ENCODE measurements at regions not wholly inside any gene's neighbourhood (a gene's known extent, or its start where the extent isn't known, plus 50 kb on each side); places are given as distances from the start of the nearest gene placed in this dataset.

DNA sequence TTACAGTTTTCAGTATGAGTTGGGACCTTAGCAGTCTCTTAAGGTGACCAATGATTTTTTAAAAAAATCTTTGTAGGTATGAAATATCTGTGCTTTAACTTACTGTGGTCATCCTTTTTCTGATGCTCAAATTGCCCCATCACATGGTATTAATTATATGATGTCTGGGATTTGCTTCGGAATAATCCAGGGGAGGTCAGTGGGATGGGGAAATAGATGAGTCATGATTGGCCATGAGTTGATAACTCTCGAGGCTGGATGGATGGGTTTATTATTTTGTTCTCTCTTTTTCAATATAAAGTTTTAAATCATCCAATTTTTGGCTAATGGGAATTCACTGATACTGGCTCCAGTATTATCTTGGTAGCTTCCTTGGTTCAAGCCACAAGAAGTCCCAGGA lies 370.3 kb upstream of the TPM1 start:
- H3K27me3 Mint-ChIP-seq (ENCODE audit: low read depth), result no peaks in the 10 kb centered on the region
- H3K9me3 Mint-ChIP-seq, result peaks cover 8% of the 10 kb centered on the region; the same call in 1 of the 2 replicates
- ATAC-seq (no peak), DNase-seq (ENCODE audit: low spot score) (no peak)
- no peak overlapping the region for H3K4me3 Mint-ChIP-seq
- ChIA-PET CTCF (no interaction called here), POLR2A (no interaction called here)
- H3K36me3 Mint-ChIP-seq, result peaks cover 16% of the 10 kb centered on the region
- H3K4me1 Mint-ChIP-seq, result no peaks in the 10 kb centered on the region
- H3K27ac Mint-ChIP-seq, result no peak overlapping the region
- TF ChIP-seq, protein P1, sequence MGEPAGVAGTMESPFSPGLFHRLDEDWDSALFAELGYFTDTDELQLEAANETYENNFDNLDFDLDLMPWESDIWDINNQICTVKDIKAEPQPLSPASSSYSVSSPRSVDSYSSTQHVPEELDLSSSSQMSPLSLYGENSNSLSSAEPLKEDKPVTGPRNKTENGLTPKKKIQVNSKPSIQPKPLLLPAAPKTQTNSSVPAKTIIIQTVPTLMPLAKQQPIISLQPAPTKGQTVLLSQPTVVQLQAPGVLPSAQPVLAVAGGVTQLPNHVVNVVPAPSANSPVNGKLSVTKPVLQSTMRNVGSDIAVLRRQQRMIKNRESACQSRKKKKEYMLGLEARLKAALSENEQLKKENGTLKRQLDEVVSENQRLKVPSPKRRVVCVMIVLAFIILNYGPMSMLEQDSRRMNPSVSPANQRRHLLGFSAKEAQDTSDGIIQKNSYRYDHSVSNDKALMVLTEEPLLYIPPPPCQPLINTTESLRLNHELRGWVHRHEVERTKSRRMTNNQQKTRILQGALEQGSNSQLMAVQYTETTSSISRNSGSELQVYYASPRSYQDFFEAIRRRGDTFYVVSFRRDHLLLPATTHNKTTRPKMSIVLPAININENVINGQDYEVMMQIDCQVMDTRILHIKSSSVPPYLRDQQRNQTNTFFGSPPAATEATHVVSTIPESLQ (CRISPR knock-in tag; IDR thresholded peaks at IDR 0.05), result no peak
- TF ChIP-seq KAT7 (CRISPR knock-in tag; IDR thresholded peaks at IDR 0.05; ENCODE audit: borderline replicate concordance) (no peak), TCF7 (CRISPR knock-in tag; IDR thresholded peaks at IDR 0.05; ENCODE audit: low read depth) (no peak), ZNF423 (CRISPR knock-in tag; IDR thresholded peaks at IDR 0.05) (no peak), ETV6 (CRISPR knock-in tag; IDR thresholded peaks at IDR 0.05) (no peak), FOXP1 (CRISPR knock-in tag; IDR thresholded peaks at IDR 0.05; ENCODE audit: borderline replicate concordance) (no peak), SOX15 (CRISPR knock-in tag; IDR thresholded peaks at IDR 0.05) (no peak), ZNF138 (CRISPR knock-in tag; conservative IDR thresholded peaks at IDR 0.05) (no peak), TP53 (CRISPR knock-in tag; IDR thresholded peaks at IDR 0.05) (no peak), GABPB1 (CRISPR knock-in tag; IDR thresholded peaks at IDR 0.05) (no peak), NFYB (CRISPR knock-in tag; conservative IDR thresholded peaks at IDR 0.05; ENCODE audit: low read depth) (no peak), GTF2I (CRISPR knock-in tag; conservative IDR thresholded peaks at IDR 0.05) (no peak)
- TF ChIP-seq, protein P2, sequence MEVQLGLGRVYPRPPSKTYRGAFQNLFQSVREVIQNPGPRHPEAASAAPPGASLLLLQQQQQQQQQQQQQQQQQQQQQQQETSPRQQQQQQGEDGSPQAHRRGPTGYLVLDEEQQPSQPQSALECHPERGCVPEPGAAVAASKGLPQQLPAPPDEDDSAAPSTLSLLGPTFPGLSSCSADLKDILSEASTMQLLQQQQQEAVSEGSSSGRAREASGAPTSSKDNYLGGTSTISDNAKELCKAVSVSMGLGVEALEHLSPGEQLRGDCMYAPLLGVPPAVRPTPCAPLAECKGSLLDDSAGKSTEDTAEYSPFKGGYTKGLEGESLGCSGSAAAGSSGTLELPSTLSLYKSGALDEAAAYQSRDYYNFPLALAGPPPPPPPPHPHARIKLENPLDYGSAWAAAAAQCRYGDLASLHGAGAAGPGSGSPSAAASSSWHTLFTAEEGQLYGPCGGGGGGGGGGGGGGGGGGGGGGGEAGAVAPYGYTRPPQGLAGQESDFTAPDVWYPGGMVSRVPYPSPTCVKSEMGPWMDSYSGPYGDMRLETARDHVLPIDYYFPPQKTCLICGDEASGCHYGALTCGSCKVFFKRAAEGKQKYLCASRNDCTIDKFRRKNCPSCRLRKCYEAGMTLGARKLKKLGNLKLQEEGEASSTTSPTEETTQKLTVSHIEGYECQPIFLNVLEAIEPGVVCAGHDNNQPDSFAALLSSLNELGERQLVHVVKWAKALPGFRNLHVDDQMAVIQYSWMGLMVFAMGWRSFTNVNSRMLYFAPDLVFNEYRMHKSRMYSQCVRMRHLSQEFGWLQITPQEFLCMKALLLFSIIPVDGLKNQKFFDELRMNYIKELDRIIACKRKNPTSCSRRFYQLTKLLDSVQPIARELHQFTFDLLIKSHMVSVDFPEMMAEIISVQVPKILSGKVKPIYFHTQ (CRISPR knock-in tag; IDR thresholded peaks at IDR 0.05), result no peak
- TF ChIP-seq, protein P3, sequence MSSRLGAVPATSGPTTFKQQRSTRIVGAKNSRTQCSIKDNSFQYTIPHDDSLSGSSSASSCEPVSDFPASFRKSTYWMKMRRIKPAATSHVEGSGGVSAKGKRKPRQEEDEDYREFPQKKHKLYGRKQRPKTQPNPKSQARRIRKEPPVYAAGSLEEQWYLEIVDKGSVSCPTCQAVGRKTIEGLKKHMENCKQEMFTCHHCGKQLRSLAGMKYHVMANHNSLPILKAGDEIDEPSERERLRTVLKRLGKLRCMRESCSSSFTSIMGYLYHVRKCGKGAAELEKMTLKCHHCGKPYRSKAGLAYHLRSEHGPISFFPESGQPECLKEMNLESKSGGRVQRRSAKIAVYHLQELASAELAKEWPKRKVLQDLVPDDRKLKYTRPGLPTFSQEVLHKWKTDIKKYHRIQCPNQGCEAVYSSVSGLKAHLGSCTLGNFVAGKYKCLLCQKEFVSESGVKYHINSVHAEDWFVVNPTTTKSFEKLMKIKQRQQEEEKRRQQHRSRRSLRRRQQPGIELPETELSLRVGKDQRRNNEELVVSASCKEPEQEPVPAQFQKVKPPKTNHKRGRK (CRISPR knock-in tag; IDR thresholded peaks at IDR 0.05; ENCODE audit: borderline replicate concordance), result no peak
- TF ChIP-seq, protein P4, sequence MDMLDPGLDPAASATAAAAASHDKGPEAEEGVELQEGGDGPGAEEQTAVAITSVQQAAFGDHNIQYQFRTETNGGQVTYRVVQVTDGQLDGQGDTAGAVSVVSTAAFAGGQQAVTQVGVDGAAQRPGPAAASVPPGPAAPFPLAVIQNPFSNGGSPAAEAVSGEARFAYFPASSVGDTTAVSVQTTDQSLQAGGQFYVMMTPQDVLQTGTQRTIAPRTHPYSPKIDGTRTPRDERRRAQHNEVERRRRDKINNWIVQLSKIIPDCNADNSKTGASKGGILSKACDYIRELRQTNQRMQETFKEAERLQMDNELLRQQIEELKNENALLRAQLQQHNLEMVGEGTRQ (CRISPR knock-in tag; IDR thresholded peaks at IDR 0.05), result no peak
- TF ChIP-seq, protein P5, sequence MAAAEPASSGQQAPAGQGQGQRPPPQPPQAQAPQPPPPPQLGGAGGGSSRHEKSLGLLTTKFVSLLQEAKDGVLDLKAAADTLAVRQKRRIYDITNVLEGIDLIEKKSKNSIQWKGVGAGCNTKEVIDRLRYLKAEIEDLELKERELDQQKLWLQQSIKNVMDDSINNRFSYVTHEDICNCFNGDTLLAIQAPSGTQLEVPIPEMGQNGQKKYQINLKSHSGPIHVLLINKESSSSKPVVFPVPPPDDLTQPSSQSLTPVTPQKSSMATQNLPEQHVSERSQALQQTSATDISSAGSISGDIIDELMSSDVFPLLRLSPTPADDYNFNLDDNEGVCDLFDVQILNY (CRISPR knock-in tag; IDR thresholded peaks at IDR 0.05), result no peak
- TF ChIP-seq, protein P6, sequence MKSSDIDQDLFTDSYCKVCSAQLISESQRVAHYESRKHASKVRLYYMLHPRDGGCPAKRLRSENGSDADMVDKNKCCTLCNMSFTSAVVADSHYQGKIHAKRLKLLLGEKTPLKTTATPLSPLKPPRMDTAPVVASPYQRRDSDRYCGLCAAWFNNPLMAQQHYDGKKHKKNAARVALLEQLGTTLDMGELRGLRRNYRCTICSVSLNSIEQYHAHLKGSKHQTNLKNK (CRISPR knock-in tag; IDR thresholded peaks at IDR 0.05), result no peak
- TF ChIP-seq, protein P7, sequence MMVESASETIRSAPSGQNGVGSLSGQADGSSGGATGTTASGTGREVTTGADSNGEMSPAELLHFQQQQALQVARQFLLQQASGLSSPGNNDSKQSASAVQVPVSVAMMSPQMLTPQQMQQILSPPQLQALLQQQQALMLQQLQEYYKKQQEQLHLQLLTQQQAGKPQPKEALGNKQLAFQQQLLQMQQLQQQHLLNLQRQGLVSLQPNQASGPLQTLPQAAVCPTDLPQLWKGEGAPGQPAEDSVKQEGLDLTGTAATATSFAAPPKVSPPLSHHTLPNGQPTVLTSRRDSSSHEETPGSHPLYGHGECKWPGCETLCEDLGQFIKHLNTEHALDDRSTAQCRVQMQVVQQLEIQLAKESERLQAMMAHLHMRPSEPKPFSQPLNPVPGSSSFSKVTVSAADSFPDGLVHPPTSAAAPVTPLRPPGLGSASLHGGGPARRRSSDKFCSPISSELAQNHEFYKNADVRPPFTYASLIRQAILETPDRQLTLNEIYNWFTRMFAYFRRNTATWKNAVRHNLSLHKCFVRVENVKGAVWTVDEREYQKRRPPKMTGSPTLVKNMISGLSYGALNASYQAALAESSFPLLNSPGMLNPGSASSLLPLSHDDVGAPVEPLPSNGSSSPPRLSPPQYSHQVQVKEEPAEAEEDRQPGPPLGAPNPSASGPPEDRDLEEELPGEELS (CRISPR knock-in tag; IDR thresholded peaks at IDR 0.05), result no peak
- TF ChIP-seq, protein P8, sequence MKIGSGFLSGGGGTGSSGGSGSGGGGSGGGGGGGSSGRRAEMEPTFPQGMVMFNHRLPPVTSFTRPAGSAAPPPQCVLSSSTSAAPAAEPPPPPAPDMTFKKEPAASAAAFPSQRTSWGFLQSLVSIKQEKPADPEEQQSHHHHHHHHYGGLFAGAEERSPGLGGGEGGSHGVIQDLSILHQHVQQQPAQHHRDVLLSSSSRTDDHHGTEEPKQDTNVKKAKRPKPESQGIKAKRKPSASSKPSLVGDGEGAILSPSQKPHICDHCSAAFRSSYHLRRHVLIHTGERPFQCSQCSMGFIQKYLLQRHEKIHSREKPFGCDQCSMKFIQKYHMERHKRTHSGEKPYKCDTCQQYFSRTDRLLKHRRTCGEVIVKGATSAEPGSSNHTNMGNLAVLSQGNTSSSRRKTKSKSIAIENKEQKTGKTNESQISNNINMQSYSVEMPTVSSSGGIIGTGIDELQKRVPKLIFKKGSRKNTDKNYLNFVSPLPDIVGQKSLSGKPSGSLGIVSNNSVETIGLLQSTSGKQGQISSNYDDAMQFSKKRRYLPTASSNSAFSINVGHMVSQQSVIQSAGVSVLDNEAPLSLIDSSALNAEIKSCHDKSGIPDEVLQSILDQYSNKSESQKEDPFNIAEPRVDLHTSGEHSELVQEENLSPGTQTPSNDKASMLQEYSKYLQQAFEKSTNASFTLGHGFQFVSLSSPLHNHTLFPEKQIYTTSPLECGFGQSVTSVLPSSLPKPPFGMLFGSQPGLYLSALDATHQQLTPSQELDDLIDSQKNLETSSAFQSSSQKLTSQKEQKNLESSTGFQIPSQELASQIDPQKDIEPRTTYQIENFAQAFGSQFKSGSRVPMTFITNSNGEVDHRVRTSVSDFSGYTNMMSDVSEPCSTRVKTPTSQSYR (CRISPR knock-in tag; IDR thresholded peaks at IDR 0.05), result no peak
